ENCODE measurements at regions not wholly inside any gene's neighbourhood (a gene's known extent, or its start where the extent isn't known, plus 50 kb on each side); places are given as distances from the start of the nearest gene placed in this dataset.

DNA sequence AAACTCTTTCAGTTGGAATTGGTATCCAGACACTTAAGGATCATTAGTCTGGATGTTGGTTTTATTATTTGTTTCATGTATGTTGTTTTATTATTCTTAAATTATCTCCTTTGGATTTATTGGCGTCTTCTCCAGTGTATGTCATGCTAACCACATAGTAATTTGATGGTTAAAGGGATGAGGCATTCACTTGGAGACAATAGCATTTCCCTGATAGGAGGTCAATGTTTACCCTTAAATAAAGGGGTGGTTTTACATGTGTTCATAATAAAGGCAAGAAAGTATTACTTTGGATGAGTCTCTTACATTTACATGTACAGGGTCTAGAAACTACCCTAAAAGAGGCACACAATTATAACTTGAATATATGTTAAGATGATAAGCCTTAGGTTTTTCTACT is 51.2 kb upstream of the RNF144B start:
- no peaks in the 10 kb centered on the region for H3K4me1 ChIP-seq
- H3K27me3 ChIP-seq: no peaks in the 10 kb centered on the region
- TF ChIP-seq, protein P1, sequence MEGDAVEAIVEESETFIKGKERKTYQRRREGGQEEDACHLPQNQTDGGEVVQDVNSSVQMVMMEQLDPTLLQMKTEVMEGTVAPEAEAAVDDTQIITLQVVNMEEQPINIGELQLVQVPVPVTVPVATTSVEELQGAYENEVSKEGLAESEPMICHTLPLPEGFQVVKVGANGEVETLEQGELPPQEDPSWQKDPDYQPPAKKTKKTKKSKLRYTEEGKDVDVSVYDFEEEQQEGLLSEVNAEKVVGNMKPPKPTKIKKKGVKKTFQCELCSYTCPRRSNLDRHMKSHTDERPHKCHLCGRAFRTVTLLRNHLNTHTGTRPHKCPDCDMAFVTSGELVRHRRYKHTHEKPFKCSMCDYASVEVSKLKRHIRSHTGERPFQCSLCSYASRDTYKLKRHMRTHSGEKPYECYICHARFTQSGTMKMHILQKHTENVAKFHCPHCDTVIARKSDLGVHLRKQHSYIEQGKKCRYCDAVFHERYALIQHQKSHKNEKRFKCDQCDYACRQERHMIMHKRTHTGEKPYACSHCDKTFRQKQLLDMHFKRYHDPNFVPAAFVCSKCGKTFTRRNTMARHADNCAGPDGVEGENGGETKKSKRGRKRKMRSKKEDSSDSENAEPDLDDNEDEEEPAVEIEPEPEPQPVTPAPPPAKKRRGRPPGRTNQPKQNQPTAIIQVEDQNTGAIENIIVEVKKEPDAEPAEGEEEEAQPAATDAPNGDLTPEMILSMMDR (IDR thresholded peaks at IDR 0.05): no peak
- TF ChIP-seq POLR2A (IDR thresholded peaks at IDR 0.05): no peak
- H3K4me3 ChIP-seq: no peak overlapping the region
- no peak overlapping the region for H3K27ac ChIP-seq
- peaks cover 0 to 7% (median 0%) of the 10 kb centered on the region in 12 donors for H3K9me3 ChIP-seq
- H3K36me3 ChIP-seq: no peaks in the 10 kb centered on the region
- ATAC-seq: no peak
- 84 to 93% (median 90%) methylated on average over 1 of the region's 1 CpG for WGBS, 4 donors
- intact Hi-C loops (cut with DNase I): no loop called here
- no peak for DNase-seq

DNA sequence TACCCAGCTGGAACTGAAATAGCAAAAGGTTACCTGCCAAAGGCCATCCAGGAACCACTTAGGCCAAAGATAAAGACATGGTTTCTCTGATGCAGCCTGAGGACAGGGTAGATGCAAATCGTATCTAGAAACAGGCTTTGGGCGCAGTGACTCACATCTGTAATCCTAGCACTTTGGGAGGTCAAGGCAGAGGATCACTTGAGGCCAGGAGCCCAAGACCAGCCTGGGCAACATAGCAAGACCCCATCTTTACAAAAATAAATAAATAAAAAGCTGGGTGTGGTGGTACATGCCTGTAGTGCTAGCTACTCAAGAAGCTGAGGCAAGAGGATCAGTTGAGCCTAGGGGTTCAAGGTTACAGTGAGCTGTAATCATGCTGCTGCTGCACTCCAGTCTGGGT is 52.9 kb upstream of the RNF144B start:
- H3K36me3 ChIP-seq: no peaks in the 10 kb centered on the region
- DNase-seq: no peak
- TF ChIP-seq, protein P1 (IDR thresholded peaks at IDR 0.05): no peak
- TF ChIP-seq POLR2A (IDR thresholded peaks at IDR 0.05): no peak
- H3K27me3 ChIP-seq: no peaks in the 10 kb centered on the region
- H3K4me3 ChIP-seq: no peak overlapping the region
- no peak overlapping the region for H3K27ac ChIP-seq
- peaks cover 0 to 10% (median 0%) of the 10 kb centered on the region in 12 donors for H3K4me1 ChIP-seq
- 87 to 95% (median 93%) methylated on average over 2 of the region's 2 CpGs for WGBS, 4 donors
- ATAC-seq: no peak
- peaks cover 0 to 7% (median 0%) of the 10 kb centered on the region in 12 donors for H3K9me3 ChIP-seq
- intact Hi-C loops (cut with DNase I): no loop called here

DNA sequence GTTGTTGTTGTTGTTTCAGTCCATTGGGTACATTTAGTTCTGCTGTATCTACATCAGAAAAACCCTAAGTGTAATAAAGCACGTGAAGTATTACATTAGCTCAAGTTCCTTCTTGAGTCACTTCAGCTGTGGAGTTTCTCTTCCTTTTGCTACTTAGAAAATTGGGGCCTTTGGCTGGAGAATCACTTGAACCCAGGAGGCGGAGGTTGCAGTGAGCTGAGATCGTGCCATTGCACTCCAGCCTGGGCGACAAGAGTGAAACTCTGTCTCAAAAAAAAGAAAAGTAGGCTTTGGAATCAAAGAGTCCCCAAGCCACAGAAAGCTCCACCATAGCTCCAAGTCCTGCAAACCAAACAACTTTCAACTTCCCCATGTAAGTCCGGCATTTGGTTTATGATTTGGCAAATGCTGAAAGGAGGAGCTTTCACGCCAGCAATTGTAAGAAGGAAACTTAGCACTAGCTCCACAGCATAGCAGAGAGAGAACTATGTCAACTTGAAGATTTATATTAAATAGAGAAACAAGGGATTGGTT is 56.5 kb upstream of the RNF144B start:
- H3K27ac ChIP-seq: peak overlapping the region in 5 of 12 donors; percentile 8 to 94 (median 46)
- H3K9me3 ChIP-seq: peaks cover 0 to 7% (median 0%) of the 10 kb centered on the region in 12 donors
- H3K4me1 ChIP-seq: peaks cover 0 to 27% (median 0%) of the 10 kb centered on the region in 12 donors
- DNase-seq: no peak
- no peaks in the 10 kb centered on the region for H3K36me3 ChIP-seq
- TF ChIP-seq POLR2A (IDR thresholded peaks at IDR 0.05): no peak
- TF ChIP-seq, protein P1 (IDR thresholded peaks at IDR 0.05): no peak
- H3K27me3 ChIP-seq: no peaks in the 10 kb centered on the region
- H3K4me3 ChIP-seq: no peak overlapping the region
- ATAC-seq: peak; percentile 59 to 76 (median 69)
- WGBS, 4 donors: 80 to 87% (median 84%) methylated on average over 6 of the region's 6 CpGs
- intact Hi-C loops (cut with DNase I): no loop called here

DNA sequence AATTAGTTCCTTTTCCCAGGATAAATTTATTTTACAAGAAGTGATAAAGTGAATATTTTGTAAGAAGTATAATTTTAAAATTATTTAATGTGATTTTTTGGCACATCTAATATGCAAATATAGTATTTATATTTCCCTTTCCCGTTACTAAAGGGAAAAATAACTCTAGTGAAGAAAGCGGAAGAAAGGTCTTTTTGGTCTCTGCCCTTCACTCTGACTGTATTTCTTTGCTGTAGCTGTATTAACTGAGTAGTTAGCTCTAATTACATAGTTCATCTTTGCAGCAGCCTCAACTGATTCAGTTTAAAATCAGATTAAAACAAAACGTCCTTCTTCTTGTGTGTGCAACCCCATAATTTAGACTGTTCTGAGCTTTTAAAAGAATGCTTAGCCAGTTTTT is 57.4 kb upstream of the RNF144B start:
- peaks cover 0 to 7% (median 0%) of the 10 kb centered on the region in 12 donors for H3K9me3 ChIP-seq
- peaks cover 0 to 32% (median 0%) of the 10 kb centered on the region in 12 donors for H3K4me1 ChIP-seq
- intact Hi-C loops (cut with DNase I): loop anchor here in 3 of 10 donors (5.0 to 10.0 kb wide), 2 partner anchors 55 to 58 kb away; partner anchors contain the start of gene RNF144B (in 3 of the 3)
- DNase-seq: no peak
- H3K27me3 ChIP-seq: no peaks in the 10 kb centered on the region
- 73 to 83% (median 81%) methylated on average over 3 of the region's 3 CpGs for WGBS, 4 donors
- no peak for TF ChIP-seq POLR2A (IDR thresholded peaks at IDR 0.05)
- TF ChIP-seq, protein P1 (IDR thresholded peaks at IDR 0.05): no peak
- H3K27ac ChIP-seq: peak overlapping the region in 5 of 12 donors; percentile 5 to 94 (median 46)
- no peak for ATAC-seq
- H3K36me3 ChIP-seq: no peaks in the 10 kb centered on the region
- no peak overlapping the region for H3K4me3 ChIP-seq
